Gastroesophageal sphincter (tissue), 3 donors: ENCODE measurements at regions not wholly inside any gene's neighbourhood (a gene's known extent, or its start where the extent isn't known, plus 50 kb on each side); places are given as distances from the start of the nearest gene placed in this dataset.

Source experiments
- POLR2A ChIP-seq, 2 donors: fragments of 450-650 bp; IDR thresholded peaks; one replicate each; pipeline ENCODE4 v1.6.1; 2017; ENCODE audit warnings: antibody characterized with exemption in 2 of 2, mild to moderate bottlenecking in 2 of 2, moderate library complexity in 1 of 2
- POLR2AphosphoS5 ChIP-seq: sonication (generic); formaldehyde crosslinking; IDR thresholded peaks from one replicate; pipeline ENCODE4 v1.6.1; 2017; ENCODE audit warnings: antibody characterized with exemption
- TF ChIP-seq, protein P1 (sequence below), 4 experiments: fragments of 200-600 bp in 2 of 4; fragments of 450-650 bp in 2 of 4; sonication (generic) in 1 of 4; IDR thresholded peaks; one replicate each; pipeline ENCODE4 v1.5.1; 2017 to 2019; ENCODE audit warnings: antibody characterized with exemption in 4 of 4, mild to moderate bottlenecking in 2 of 4, moderate library complexity in 2 of 4

DNA sequence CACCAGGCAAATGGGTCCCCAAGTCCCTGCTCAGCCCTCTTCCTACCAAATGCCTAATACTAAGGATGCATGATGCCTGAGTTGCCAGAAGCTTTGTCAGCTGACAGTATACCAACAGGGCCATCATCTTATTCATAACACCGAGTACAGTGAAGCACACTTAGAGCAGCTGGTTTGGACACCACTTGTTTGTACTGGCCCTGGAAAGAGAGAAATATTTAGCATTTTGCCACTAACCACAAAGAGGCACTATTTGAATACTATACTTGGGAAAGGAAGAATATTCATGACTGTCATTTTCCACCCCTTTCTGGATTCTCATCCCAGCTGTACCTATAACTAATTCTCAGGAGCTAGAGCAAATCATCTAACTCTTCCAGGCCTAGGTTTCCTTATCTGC is 364.4 kb upstream of the KIF2A start:
- TF ChIP-seq, protein P1, sequence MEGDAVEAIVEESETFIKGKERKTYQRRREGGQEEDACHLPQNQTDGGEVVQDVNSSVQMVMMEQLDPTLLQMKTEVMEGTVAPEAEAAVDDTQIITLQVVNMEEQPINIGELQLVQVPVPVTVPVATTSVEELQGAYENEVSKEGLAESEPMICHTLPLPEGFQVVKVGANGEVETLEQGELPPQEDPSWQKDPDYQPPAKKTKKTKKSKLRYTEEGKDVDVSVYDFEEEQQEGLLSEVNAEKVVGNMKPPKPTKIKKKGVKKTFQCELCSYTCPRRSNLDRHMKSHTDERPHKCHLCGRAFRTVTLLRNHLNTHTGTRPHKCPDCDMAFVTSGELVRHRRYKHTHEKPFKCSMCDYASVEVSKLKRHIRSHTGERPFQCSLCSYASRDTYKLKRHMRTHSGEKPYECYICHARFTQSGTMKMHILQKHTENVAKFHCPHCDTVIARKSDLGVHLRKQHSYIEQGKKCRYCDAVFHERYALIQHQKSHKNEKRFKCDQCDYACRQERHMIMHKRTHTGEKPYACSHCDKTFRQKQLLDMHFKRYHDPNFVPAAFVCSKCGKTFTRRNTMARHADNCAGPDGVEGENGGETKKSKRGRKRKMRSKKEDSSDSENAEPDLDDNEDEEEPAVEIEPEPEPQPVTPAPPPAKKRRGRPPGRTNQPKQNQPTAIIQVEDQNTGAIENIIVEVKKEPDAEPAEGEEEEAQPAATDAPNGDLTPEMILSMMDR (IDR thresholded peaks at IDR 0.05): no peak
- no peak for TF ChIP-seq POLR2A (IDR thresholded peaks at IDR 0.05)
- TF ChIP-seq POLR2AphosphoS5: no peak
